ENCODE measurements at regions not wholly inside any gene's neighbourhood (a gene's known extent, or its start where the extent isn't known, plus 50 kb on each side); places are given as distances from the start of the nearest gene placed in this dataset.

GRCh38 chr6:98644063-98644462 lies 190.3 kb upstream of the POU3F2 start:
- no peaks in the 10 kb centered on the region for H3K36me3 ChIP-seq (ENCODE audit: low read depth)
- in situ Hi-C loops (cut with MboI) = no loop called here
- 45 to 60% methylated on average over 5 of the region's 5 CpGs for WGBS, 2 experiments (ENCODE audit: low coverage in 1 of 2, low lambda C conversion rate in 2 of 2, missing lambda C conversion rate in 2 of 2)

GRCh38 chr6:98648211-98648914 lies 186.0 kb upstream of the POU3F2 start:
- no peak for TF ChIP-seq EZH2 (IDR thresholded peaks at IDR 0.05; ENCODE audit: insufficient read depth, poor library complexity, severe bottlenecking)
- DNase-seq = no peak
- in situ Hi-C loops (cut with MboI) = no loop called here
- Histone ChIP-seq H3K4me3 (no peak overlapping the region), H3K27ac (no peak overlapping the region), H4K20me1 (ENCODE audit: insufficient read depth) (no peaks in the 10 kb centered on the region), H3F3A (ENCODE audit: insufficient read depth) (no peaks in the 10 kb centered on the region), H3K4me2 (ENCODE audit: unreplicated experiment) (no peak overlapping the region), H3K27me3 (replicated peaks; ENCODE audit: insufficient read depth) (no peaks in the 10 kb centered on the region), H3K4me1 (ENCODE audit: insufficient read depth) (no peaks in the 10 kb centered on the region), H2AFZ (no peak overlapping the region), H3K36me3 (ENCODE audit: low read depth) (no peaks in the 10 kb centered on the region), H3K9ac (no peak overlapping the region), H3K9me2 (ENCODE audit: insufficient read depth) (no peaks in the 10 kb centered on the region), H3K9me3 (ENCODE audit: low read depth) (no peaks in the 10 kb centered on the region), H3K79me2 (ENCODE audit: insufficient read depth) (no peaks in the 10 kb centered on the region)
- WGBS, 2 experiments (ENCODE audit: low coverage in 1 of 2, low lambda C conversion rate in 2 of 2, missing lambda C conversion rate in 2 of 2) = 32 to 37% methylated on average over 7 of the region's 7 CpGs

More at GRCh38 chr6:98644063-98644462, 190.3 kb upstream of the POU3F2 start:
- no peak for DNase-seq
- no peak overlapping the region for H2AFZ ChIP-seq
- no peak overlapping the region for H3K4me3 ChIP-seq
- no peaks in the 10 kb centered on the region for H3K79me2 ChIP-seq (ENCODE audit: insufficient read depth)
- H3K9me3 ChIP-seq (ENCODE audit: low read depth) = no peaks in the 10 kb centered on the region
- no peak overlapping the region for H3K4me2 ChIP-seq (ENCODE audit: unreplicated experiment)
- no peak overlapping the region for H3K27ac ChIP-seq
- no peaks in the 10 kb centered on the region for H3K9me2 ChIP-seq (ENCODE audit: insufficient read depth)
- H3F3A ChIP-seq (ENCODE audit: insufficient read depth) = no peaks in the 10 kb centered on the region
- H3K9ac ChIP-seq = no peak overlapping the region
- no peaks in the 10 kb centered on the region for H3K27me3 ChIP-seq (replicated peaks; ENCODE audit: insufficient read depth)
- no peaks in the 10 kb centered on the region for H3K4me1 ChIP-seq (ENCODE audit: insufficient read depth)
- no peak for TF ChIP-seq EZH2phosphoT487 (IDR thresholded peaks at IDR 0.05; ENCODE audit: insufficient read depth, low read depth)
- TF ChIP-seq EZH2 (IDR thresholded peaks at IDR 0.05; ENCODE audit: insufficient read depth, poor library complexity, severe bottlenecking) = no peak
- H4K20me1 ChIP-seq (ENCODE audit: insufficient read depth) = no peaks in the 10 kb centered on the region

- no peak for DNase-seq
- no peak overlapping the region for H3K4me3 ChIP-seq
Measured at GRCh38 chr6:98650941-98651340, 183.4 kb upstream of the POU3F2 start.

GRCh38 chr6:98653179-98653578 lies 181.2 kb upstream of the POU3F2 start:
- H3K9me3 ChIP-seq (ENCODE audit: low read depth) = no peaks in the 10 kb centered on the region
- TF ChIP-seq EZH2phosphoT487 (IDR thresholded peaks at IDR 0.05; ENCODE audit: insufficient read depth, low read depth) (no peak), EZH2 (IDR thresholded peaks at IDR 0.05; ENCODE audit: insufficient read depth, poor library complexity, severe bottlenecking) (no peak)
- 12 to 14% methylated on average over 2 of the region's 2 CpGs for WGBS, 2 experiments (ENCODE audit: low coverage in 1 of 2, low lambda C conversion rate in 2 of 2, missing lambda C conversion rate in 2 of 2)
- no peaks in the 10 kb centered on the region for H3F3A ChIP-seq (ENCODE audit: insufficient read depth)
- H3K9ac ChIP-seq = no peak overlapping the region
- H4K20me1 ChIP-seq (ENCODE audit: insufficient read depth) = no peaks in the 10 kb centered on the region
- in situ Hi-C loops (cut with MboI) = no loop called here
- H3K27me3 ChIP-seq (replicated peaks; ENCODE audit: insufficient read depth) = no peaks in the 10 kb centered on the region
- no peak overlapping the region for H2AFZ ChIP-seq
- no peak overlapping the region for H3K27ac ChIP-seq
- no peaks in the 10 kb centered on the region for H3K9me2 ChIP-seq (ENCODE audit: insufficient read depth)
- no peak overlapping the region for H3K4me2 ChIP-seq (ENCODE audit: unreplicated experiment)
- H3K4me3 ChIP-seq = no peak overlapping the region
- no peaks in the 10 kb centered on the region for H3K36me3 ChIP-seq (ENCODE audit: low read depth)
- no peaks in the 10 kb centered on the region for H3K79me2 ChIP-seq (ENCODE audit: insufficient read depth)
- no peak for DNase-seq
- H3K4me1 ChIP-seq (ENCODE audit: insufficient read depth) = no peaks in the 10 kb centered on the region

More at GRCh38 chr6:98650941-98651340, 183.4 kb upstream of the POU3F2 start:
- H3K27me3 ChIP-seq (replicated peaks; ENCODE audit: insufficient read depth) = no peaks in the 10 kb centered on the region
- H4K20me1 ChIP-seq (ENCODE audit: insufficient read depth) = no peaks in the 10 kb centered on the region
- H3K4me2 ChIP-seq (ENCODE audit: unreplicated experiment) = no peak overlapping the region
- TF ChIP-seq EZH2 (IDR thresholded peaks at IDR 0.05; ENCODE audit: insufficient read depth, poor library complexity, severe bottlenecking) (no peak), EZH2phosphoT487 (IDR thresholded peaks at IDR 0.05; ENCODE audit: insufficient read depth, low read depth) (no peak)
- no peaks in the 10 kb centered on the region for H3K9me2 ChIP-seq (ENCODE audit: insufficient read depth)
- no peaks in the 10 kb centered on the region for H3K9me3 ChIP-seq (ENCODE audit: low read depth)
- in situ Hi-C loops (cut with MboI) = no loop called here
- no peak overlapping the region for H3K9ac ChIP-seq
- H3K79me2 ChIP-seq (ENCODE audit: insufficient read depth) = no peaks in the 10 kb centered on the region
- H3K36me3 ChIP-seq (ENCODE audit: low read depth) = no peaks in the 10 kb centered on the region
- no peaks in the 10 kb centered on the region for H3F3A ChIP-seq (ENCODE audit: insufficient read depth)
- 0 to 2% methylated on average over 3 of the region's 3 CpGs for WGBS, 2 experiments (ENCODE audit: low coverage in 1 of 2, low lambda C conversion rate in 2 of 2, missing lambda C conversion rate in 2 of 2)
- no peak overlapping the region for H2AFZ ChIP-seq
- H3K4me1 ChIP-seq (ENCODE audit: insufficient read depth) = no peaks in the 10 kb centered on the region
- H3K27ac ChIP-seq = no peak overlapping the region

Data from GM23248 (cell line).